GM12892 (cell line): ENCODE measurements at regions not wholly inside any gene's neighbourhood (a gene's known extent, or its start where the extent isn't known, plus 50 kb on each side); places are given as distances from the start of the nearest gene placed in this dataset.

Experiments
- DNase-seq: peaks from one replicate; pipeline ENCODE4 v3.0.0; 2011; ENCODE audit not compliant: insufficient read length
- FAIRE-seq: peaks from 2 replicates; lab custom pipeline; 2011; peaks lifted over from hg19 to GRCh38; lab: Jason Lieb, UNC
- POLR2A ChIP-seq: IDR thresholded peaks from 2 replicates; pipeline ENCODE4 v1.6.1; 2011; ENCODE audit warnings: low read depth, low read length, control low read depth
- POLR2AphosphoS5 ChIP-seq: IDR thresholded peaks from 2 replicates; pipeline ENCODE4 v1.6.1; 2011; ENCODE audit warnings: low read depth, low read length, control low read depth
- TAF1 ChIP-seq: IDR thresholded peaks from 2 replicates; pipeline ENCODE4 v1.6.1; 2011; ENCODE audit warnings: low read depth, mild to moderate bottlenecking, control low read depth, low read length, borderline replicate concordance

GRCh38 chr16:82524976-82525375 is 101.8 kb upstream of the CDH13 start:
- DNase-seq (no peak), FAIRE-seq (no peak)
- TF ChIP-seq POLR2AphosphoS5 (no peak), TAF1 (no peak), POLR2A (no peak)

DNA sequence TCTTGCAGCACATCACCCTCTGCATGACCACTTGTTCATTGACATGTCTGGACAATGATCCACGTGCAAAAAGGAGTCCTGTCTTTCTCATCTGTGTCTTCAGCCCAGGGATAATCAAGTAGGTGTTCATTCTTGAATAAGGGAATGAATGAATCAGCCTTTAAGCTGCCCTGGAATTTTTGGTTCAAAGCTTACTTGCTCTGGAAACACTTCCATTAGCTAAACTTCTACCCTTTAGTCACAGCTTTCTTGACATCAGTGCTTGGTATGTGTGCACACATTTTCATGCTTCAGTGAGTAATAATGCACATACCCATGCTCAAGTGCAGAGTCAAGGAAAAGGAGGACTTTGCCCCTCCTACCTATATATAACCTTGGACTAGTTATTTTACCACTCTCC is 103.0 kb upstream of the CDH13 start:
- FAIRE-seq (no peak), DNase-seq (no peak)
- no peak for TF ChIP-seq POLR2A
- TF ChIP-seq POLR2AphosphoS5 = no peak
- TF ChIP-seq TAF1 = no peak

- FAIRE-seq = no peak
These were observed 104.7 kb upstream of the CDH13 start for GRCh38 chr16:82522026-82522425.

GRCh38 chr16:82518811-82519210 is 108.0 kb upstream of the CDH13 start:
- TF ChIP-seq TAF1 (no peak), POLR2A (no peak), POLR2AphosphoS5 (no peak)
- no peak for FAIRE-seq
- DNase-seq = no peak

More at GRCh38 chr16:82522026-82522425, 104.7 kb upstream of the CDH13 start:
- DNase-seq = no peak
- TF ChIP-seq TAF1 = no peak
- no peak for TF ChIP-seq POLR2A
- no peak for TF ChIP-seq POLR2AphosphoS5

- no peak for DNase-seq
- FAIRE-seq = no peak
- TF ChIP-seq POLR2A = no peak
- no peak for TF ChIP-seq TAF1
These were observed 112.5 kb upstream of the CDH13 start for GRCh38 chr16:82514262-82514661.

- TF ChIP-seq POLR2A (no peak), POLR2AphosphoS5 (no peak), TAF1 (no peak)
- DNase-seq (no peak), FAIRE-seq (no peak)
These were observed 115.9 kb upstream of the CDH13 start for GRCh38 chr16:82510789-82511305.

- TF ChIP-seq POLR2A (no peak), TAF1 (no peak), POLR2AphosphoS5 (no peak)
- DNase-seq = no peak
- FAIRE-seq = no peak
These were observed 116.9 kb upstream of the CDH13 start for GRCh38 chr16:82509691-82510430.

- no peak for FAIRE-seq
- no peak for TF ChIP-seq POLR2A
- TF ChIP-seq TAF1 = no peak
- TF ChIP-seq POLR2AphosphoS5 = no peak
- DNase-seq = no peak
These were observed 119.8 kb upstream of the CDH13 start for GRCh38 chr16:82506692-82507670.

- FAIRE-seq (no peak), DNase-seq (no peak)
- no peak for TF ChIP-seq POLR2A
- TF ChIP-seq TAF1 = no peak
- TF ChIP-seq POLR2AphosphoS5 = no peak
These were observed 121.9 kb upstream of the CDH13 start for GRCh38 chr16:82504836-82505235.

GRCh38 chr16:82499302-82499701 is 127.5 kb upstream of the CDH13 start:
- no peak for DNase-seq
- no peak for FAIRE-seq
- TF ChIP-seq POLR2A (no peak), TAF1 (no peak), POLR2AphosphoS5 (no peak)

DNA sequence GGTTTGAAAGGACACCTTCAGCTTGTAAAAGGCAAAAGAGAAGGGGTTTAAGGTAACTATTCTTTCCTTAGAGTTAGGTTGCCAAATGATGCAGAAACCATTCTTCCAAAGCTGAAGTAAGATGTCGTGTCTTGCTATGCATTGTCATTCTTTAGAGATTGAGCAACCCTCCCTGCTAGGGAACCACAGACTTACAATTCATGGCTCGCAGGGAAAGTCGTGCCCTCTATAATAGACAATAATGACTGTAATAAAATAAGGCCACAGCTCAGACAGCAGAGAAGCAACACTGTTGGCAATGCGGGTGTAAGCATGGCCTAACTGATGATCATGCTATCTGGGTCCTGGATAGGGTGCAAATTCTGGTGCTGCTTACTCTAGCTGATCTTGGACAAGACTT is 129.6 kb upstream of the CDH13 start:
- TF ChIP-seq POLR2AphosphoS5 = no peak
- TF ChIP-seq TAF1 = no peak
- TF ChIP-seq POLR2A = no peak
- DNase-seq = no peak
- no peak for FAIRE-seq
